Activated T-cell treated with anti-CD3 and anti-CD28 coated beads for 48 hours (primary cell): ENCODE measurements at regions not wholly inside any gene's neighbourhood (a gene's known extent, or its start where the extent isn't known, plus 50 kb on each side); places are given as distances from the start of the nearest gene placed in this dataset.

Experiments used
- DNase-seq: peaks from one replicate; pipeline ENCODE4 v3.0.0-alpha.2; 2020; ENCODE audit warnings: low read depth

- no peak for DNase-seq
Measured at GRCh38 chr1:208419746-208420420, 175.7 kb upstream of the PLXNA2 start.

GRCh38 chr1:208420696-208421095 is 176.5 kb upstream of the PLXNA2 start:
- no peak for DNase-seq

GRCh38 chr1:208421486-208421885 is 177.3 kb upstream of the PLXNA2 start:
- no peak for DNase-seq

GRCh38 chr1:208423526-208423925 is 179.3 kb upstream of the PLXNA2 start:
- no peak for DNase-seq

- no peak for DNase-seq
Measured at GRCh38 chr1:208425096-208425495, 180.9 kb upstream of the PLXNA2 start.

- no peak for DNase-seq
Measured at GRCh38 chr1:208430220-208430619, 186.0 kb upstream of the PLXNA2 start.

GRCh38 chr1:208431721-208432120 is 187.5 kb upstream of the PLXNA2 start:
- no peak for DNase-seq

GRCh38 chr1:208432346-208432745 is 188.2 kb upstream of the PLXNA2 start:
- no peak for DNase-seq

GRCh38 chr1:208433086-208433485 is 188.9 kb upstream of the PLXNA2 start:
- DNase-seq = no peak

- no peak for DNase-seq
Measured at GRCh38 chr1:208433971-208434370, 189.8 kb upstream of the PLXNA2 start.

- peak; percentile 2 for DNase-seq
Measured at GRCh38 chr1:208437401-208437800, 193.2 kb upstream of the PLXNA2 start.

- DNase-seq = no peak
Measured at GRCh38 chr1:208438112-208438699, 194.0 kb upstream of the PLXNA2 start.

- no peak for DNase-seq
Measured at GRCh38 chr1:208445758-208446203, 201.6 kb upstream of the PLXNA2 start.

GRCh38 chr1:208446271-208446691 is 202.1 kb upstream of the PLXNA2 start:
- no peak for DNase-seq

- no peak for DNase-seq
Measured at GRCh38 chr1:208448425-208448824, 204.2 kb upstream of the PLXNA2 start.

- no peak for DNase-seq
Measured at GRCh38 chr1:208449951-208450350, 205.8 kb upstream of the PLXNA2 start.

- DNase-seq = no peak
Measured at GRCh38 chr1:208450958-208451357, 206.8 kb upstream of the PLXNA2 start.

- no peak for DNase-seq
Measured at GRCh38 chr1:208455821-208456220, 211.6 kb upstream of the PLXNA2 start.

GRCh38 chr1:208456487-208456886 is 212.3 kb upstream of the PLXNA2 start:
- no peak for DNase-seq

- DNase-seq = no peak
Measured at GRCh38 chr1:208460823-208461222, 216.6 kb upstream of the PLXNA2 start.

GRCh38 chr1:208461680-208462079 is 217.5 kb upstream of the PLXNA2 start:
- DNase-seq = no peak

- no peak for DNase-seq
Measured at GRCh38 chr1:208462761-208463160, 218.6 kb upstream of the PLXNA2 start.

GRCh38 chr1:208465266-208465665 is 221.1 kb upstream of the PLXNA2 start:
- DNase-seq = no peak
